GM13977 (cell line): ENCODE measurements at regions not wholly inside any gene's neighbourhood (a gene's known extent, or its start where the extent isn't known, plus 50 kb on each side); places are given as distances from the start of the nearest gene placed in this dataset.

ENCODE experiments used
- DNase-seq: peaks from one replicate; pipeline ENCODE4 v3.0.0; 2012; ENCODE audit warnings: low spot score
- in situ Hi-C: fragments of 300-500 bp; cut with MboI; formaldehyde crosslinking; loops from one replicate; pipeline ENCODE4 v1.12.0; 2022; ENCODE audit warnings: low sequenced_read_pairs, low pct_unique_long_range_greater_than_20kb, mixed read lengths, inconsistent platforms; ENCODE audit not compliant: unreplicated experiment
- TF ChIP-seq, protein P1 (sequence below): IDR thresholded peaks from 2 replicates; pipeline ENCODE4 v1.5.1; 2012; ENCODE audit warnings: mild to moderate bottlenecking, control low read depth; ENCODE audit not compliant: insufficient read depth; ENCODE audit errors: extremely low read depth, missing control alignments

- TF ChIP-seq, protein P1, sequence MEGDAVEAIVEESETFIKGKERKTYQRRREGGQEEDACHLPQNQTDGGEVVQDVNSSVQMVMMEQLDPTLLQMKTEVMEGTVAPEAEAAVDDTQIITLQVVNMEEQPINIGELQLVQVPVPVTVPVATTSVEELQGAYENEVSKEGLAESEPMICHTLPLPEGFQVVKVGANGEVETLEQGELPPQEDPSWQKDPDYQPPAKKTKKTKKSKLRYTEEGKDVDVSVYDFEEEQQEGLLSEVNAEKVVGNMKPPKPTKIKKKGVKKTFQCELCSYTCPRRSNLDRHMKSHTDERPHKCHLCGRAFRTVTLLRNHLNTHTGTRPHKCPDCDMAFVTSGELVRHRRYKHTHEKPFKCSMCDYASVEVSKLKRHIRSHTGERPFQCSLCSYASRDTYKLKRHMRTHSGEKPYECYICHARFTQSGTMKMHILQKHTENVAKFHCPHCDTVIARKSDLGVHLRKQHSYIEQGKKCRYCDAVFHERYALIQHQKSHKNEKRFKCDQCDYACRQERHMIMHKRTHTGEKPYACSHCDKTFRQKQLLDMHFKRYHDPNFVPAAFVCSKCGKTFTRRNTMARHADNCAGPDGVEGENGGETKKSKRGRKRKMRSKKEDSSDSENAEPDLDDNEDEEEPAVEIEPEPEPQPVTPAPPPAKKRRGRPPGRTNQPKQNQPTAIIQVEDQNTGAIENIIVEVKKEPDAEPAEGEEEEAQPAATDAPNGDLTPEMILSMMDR: no peak
- in situ Hi-C loops: loop anchor here (25.0 kb wide), 2 partner anchors 1461 to 1686 kb away; partner anchors contain the start of gene PTPRT
- DNase-seq: no peak
Observed at GRCh38 chr20:41726727-41727126, 108.5 kb upstream of the CHD6 start.

DNA sequence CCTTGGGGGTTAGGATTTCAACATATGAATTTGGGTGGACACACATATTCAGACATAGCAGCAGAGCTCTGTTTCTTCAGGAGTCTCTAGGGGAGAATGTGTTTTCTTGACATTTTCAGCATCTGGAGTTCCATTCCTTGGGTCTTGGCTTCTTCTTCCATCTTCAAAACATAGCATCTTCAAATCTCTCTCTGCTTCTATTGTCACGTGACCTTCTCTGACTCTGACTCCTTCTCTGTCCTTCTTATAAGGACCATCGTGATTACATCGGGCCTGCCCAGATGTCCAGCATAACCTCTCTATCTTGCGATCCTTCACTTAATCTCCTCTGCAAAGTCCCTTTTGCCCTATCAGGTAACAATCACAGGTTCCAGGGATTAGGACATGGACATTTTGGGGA is 101.0 kb upstream of the CHD6 start:
- TF ChIP-seq, protein P1: no peak
- in situ Hi-C loops: no loop called here
- DNase-seq: no peak

DNA sequence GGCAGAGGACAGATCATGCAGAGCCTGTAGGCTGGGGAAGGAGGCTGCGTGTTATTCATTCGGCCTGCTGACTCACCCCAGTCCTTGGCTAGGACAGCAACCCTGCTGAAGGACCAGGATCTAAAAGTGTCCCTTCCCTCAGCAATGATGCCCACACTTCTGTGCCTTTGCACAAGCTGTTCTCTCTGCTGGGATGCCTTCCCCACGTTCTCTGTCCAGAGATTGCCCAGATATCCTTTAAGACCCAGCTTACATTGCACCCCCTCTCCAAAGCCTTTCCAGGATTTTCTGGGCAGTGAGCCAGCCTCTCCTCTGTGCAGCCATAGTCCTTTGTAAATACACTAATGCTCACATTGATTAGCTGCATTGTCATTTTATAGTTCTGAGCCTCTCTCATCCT is 99.3 kb upstream of the CHD6 start:
- TF ChIP-seq, protein P1: no peak
- in situ Hi-C loops: no loop called here

GRCh38 chr20:41716911-41717310 is 98.7 kb upstream of the CHD6 start:
- TF ChIP-seq, protein P1: no peak
- DNase-seq: no peak
- in situ Hi-C loops: no loop called here

More for the DNA sequence above, 99.3 kb upstream of the CHD6 start:
- DNase-seq: no peak

- in situ Hi-C loops: no loop called here
- TF ChIP-seq, protein P1: no peak
- DNase-seq: no peak
Observed at GRCh38 chr20:41716436-41716835, 98.3 kb upstream of the CHD6 start.

GRCh38 chr20:41715526-41715925 is 97.3 kb upstream of the CHD6 start:
- in situ Hi-C loops: no loop called here
- TF ChIP-seq, protein P1: no peak
- DNase-seq: no peak

GRCh38 chr20:41714030-41714429 is 95.9 kb upstream of the CHD6 start:
- no peak for DNase-seq
- in situ Hi-C loops: no loop called here
- TF ChIP-seq, protein P1: no peak
